MCF 10A (cell line): ENCODE measurements at regions not wholly inside any gene's neighbourhood (a gene's known extent, or its start where the extent isn't known, plus 50 kb on each side); places are given as distances from the start of the nearest gene placed in this dataset.
A peak's percentile ranks its signal among the peaks of the same experiment; 100 is the strongest.

Experiments
- BruUV-seq: library from RNA; stranded (reverse); fragments of 400-500 nt; replicated peaks from 2 replicates; lab custom pipeline; 2021; lab: Mats Ljungman, UMichigan
- CTCF ChIA-PET: fragments of 300-600 bp; sonication (Branson Sonifier 250); formaldehyde crosslinking; extraction: SDS; loops from one replicate; lab custom pipeline; 2021; ENCODE audit warnings: antibody characterized with exemption, inconsistent platforms; lab: Yijun Ruan, JAX
- POLR2A ChIA-PET: fragments of 300-600, 350-650 bp; sonication (Branson Sonifier 250); formaldehyde crosslinking; extraction: SDS; loops from one replicate; lab custom pipeline; 2020; ENCODE audit warnings: antibody characterized with exemption, inconsistent platforms; lab: Yijun Ruan, JAX
- DNase-seq: peaks from one replicate; pipeline ENCODE4 v3.0.0-alpha.2; 2018; ENCODE audit not compliant: unreplicated experiment
- H3K27ac Mint-ChIP-seq: one replicate; pipeline ENCODE4 v1.8.0; 2022; ENCODE audit warnings: mild to moderate bottlenecking, low read depth, mixed read lengths; ENCODE audit not compliant: unreplicated experiment
- H3K27me3 Mint-ChIP-seq: one replicate; pipeline ENCODE4 v1.8.0; 2022; ENCODE audit warnings: mixed read lengths; ENCODE audit not compliant: insufficient read depth, unreplicated experiment
- H3K36me3 Mint-ChIP-seq: one replicate; pipeline ENCODE4 v1.8.0; 2022; ENCODE audit warnings: mild to moderate bottlenecking, moderate library complexity, mixed read lengths; ENCODE audit not compliant: insufficient read depth, unreplicated experiment
- H3K4me1 Mint-ChIP-seq: one replicate; pipeline ENCODE4 v1.8.0; 2022; ENCODE audit warnings: mixed read lengths; ENCODE audit not compliant: insufficient read depth, unreplicated experiment
- H3K4me3 Mint-ChIP-seq: one replicate; pipeline ENCODE4 v1.8.0; 2022; ENCODE audit warnings: mild to moderate bottlenecking, moderate library complexity, mixed read lengths; ENCODE audit not compliant: unreplicated experiment
- H3K9me3 Mint-ChIP-seq: one replicate; pipeline ENCODE4 v1.8.0; 2022; ENCODE audit warnings: mixed read lengths; ENCODE audit not compliant: unreplicated experiment
- CTCF ChIP-seq: fragments of 200-600 bp; IDR thresholded peaks from one replicate; pipeline ENCODE4 v1.8.0; 2022; ENCODE audit warnings: antibody characterized with exemption, mild to moderate bottlenecking; ENCODE audit not compliant: unreplicated experiment
- intact Hi-C: fragments of 100-400 bp; cut with micrococcal nuclease; formaldehyde crosslinking; loops from 2 replicates; pipeline ENCODE4 v1.14.1; 2022

GRCh38 chr1:9181990-9182783, 52.4 kb upstream of the H6PD start:
- peaks cover 14% of the 10 kb centered on the region for H3K4me1 Mint-ChIP-seq
- intact Hi-C loops = loop anchor here (1.0 to 5.0 kb wide), 4 partner anchors 14 to 310 kb away; partner anchors contain the start of gene GPR157
- H3K9me3 Mint-ChIP-seq = no peaks in the 10 kb centered on the region
- POLR2A ChIA-PET = interaction anchor here (0.6 to 2.7 kb wide), 7 partner anchors 11 to 1289 kb away, joined by 3 to 16 read pairs (median 6); partner anchors contain the start of gene H6PD
- TSS peak; percentile 20 for BruUV-seq
- H3K27ac Mint-ChIP-seq = peak overlapping the region; percentile 93
- peak; percentile 23 for TF ChIP-seq CTCF
- CTCF ChIA-PET = interaction anchor here (0.5 to 4.7 kb wide), 8 partner anchors 14 to 356 kb away, joined by 3 to 29 read pairs (median 4); partner anchors contain the start of gene H6PD
- peak; percentile 63 for DNase-seq
- H3K27me3 Mint-ChIP-seq = no peaks in the 10 kb centered on the region
- peaks cover 37% of the 10 kb centered on the region for H3K36me3 Mint-ChIP-seq
- H3K4me3 Mint-ChIP-seq = peak overlapping the region; percentile 91

GRCh38 chr1:9182784-9183257, 51.8 kb upstream of the H6PD start:
- no peak for TF ChIP-seq CTCF
- Mint-ChIP-seq H3K27ac (peak overlapping the region; percentile 93), H3K27me3 (no peaks in the 10 kb centered on the region), H3K36me3 (peaks cover 31% of the 10 kb centered on the region), H3K9me3 (no peaks in the 10 kb centered on the region), H3K4me1 (peaks cover 14% of the 10 kb centered on the region), H3K4me3 (peak overlapping the region; percentile 91)
- no peak for DNase-seq
- ChIA-PET CTCF (interaction anchor here (0.5 to 4.7 kb wide), 3 partner anchors 13 to 268 kb away, joined by 5 to 29 read pairs (median 5); no protein-coding TSS in a partner anchor), POLR2A (interaction anchor here (0.6 to 2.7 kb wide), 5 partner anchors 11 to 51 kb away, joined by 3 to 16 read pairs (median 7); partner anchors contain the start of gene H6PD)
- no TSS peak for BruUV-seq
- intact Hi-C loops = loop anchor here (1.0 to 5.0 kb wide), 4 partner anchors 13 to 309 kb away; partner anchors contain the start of gene GPR157

GRCh38 chr1:9183441-9183840, 51.1 kb upstream of the H6PD start:
- no TSS peak for BruUV-seq
- H3K36me3 Mint-ChIP-seq = peaks cover 25% of the 10 kb centered on the region
- peaks cover 14% of the 10 kb centered on the region for H3K4me1 Mint-ChIP-seq
- no peaks in the 10 kb centered on the region for H3K27me3 Mint-ChIP-seq
- intact Hi-C loops = loop anchor here (5.0 kb wide), 3 partner anchors 41 to 309 kb away; partner anchors contain the start of gene GPR157
- H3K4me3 Mint-ChIP-seq = peak overlapping the region; percentile 91
- no peak for DNase-seq
- no peak for TF ChIP-seq CTCF
- CTCF ChIA-PET = no interaction called here
- POLR2A ChIA-PET = interaction anchor here (0.6 to 2.7 kb wide), 3 partner anchors 10 to 27 kb away, joined by 3 to 16 read pairs (median 3); no protein-coding TSS in a partner anchor
- no peak overlapping the region for H3K27ac Mint-ChIP-seq
- no peaks in the 10 kb centered on the region for H3K9me3 Mint-ChIP-seq

- intact Hi-C loops = loop anchor here (5.0 kb wide), 3 partner anchors 42 to 308 kb away; partner anchors contain the start of gene GPR157
- TF ChIP-seq CTCF = no peak
- no peak for DNase-seq
- peaks cover 10% of the 10 kb centered on the region for H3K4me1 Mint-ChIP-seq
- no TSS peak for BruUV-seq
- ChIA-PET CTCF (no interaction called here), POLR2A (interaction anchor here (1.4 kb wide), 1 partner anchor 21 kb away, joined by 3 read pairs; no protein-coding TSS in a partner anchor)
- no peaks in the 10 kb centered on the region for H3K9me3 Mint-ChIP-seq
- peaks cover 20% of the 10 kb centered on the region for H3K36me3 Mint-ChIP-seq
- H3K27ac Mint-ChIP-seq = no peak overlapping the region
- H3K27me3 Mint-ChIP-seq = no peaks in the 10 kb centered on the region
- H3K4me3 Mint-ChIP-seq = peak overlapping the region; percentile 91
Observed at GRCh38 chr1:9183898-9184297, 50.7 kb upstream of the H6PD start.
